ENCODE measurements at regions not wholly inside any gene's neighbourhood (a gene's known extent, or its start where the extent isn't known, plus 50 kb on each side); places are given as distances from the start of the nearest gene placed in this dataset.
A peak's percentile ranks its signal among the peaks of the same experiment; 100 is the strongest.

DNA sequence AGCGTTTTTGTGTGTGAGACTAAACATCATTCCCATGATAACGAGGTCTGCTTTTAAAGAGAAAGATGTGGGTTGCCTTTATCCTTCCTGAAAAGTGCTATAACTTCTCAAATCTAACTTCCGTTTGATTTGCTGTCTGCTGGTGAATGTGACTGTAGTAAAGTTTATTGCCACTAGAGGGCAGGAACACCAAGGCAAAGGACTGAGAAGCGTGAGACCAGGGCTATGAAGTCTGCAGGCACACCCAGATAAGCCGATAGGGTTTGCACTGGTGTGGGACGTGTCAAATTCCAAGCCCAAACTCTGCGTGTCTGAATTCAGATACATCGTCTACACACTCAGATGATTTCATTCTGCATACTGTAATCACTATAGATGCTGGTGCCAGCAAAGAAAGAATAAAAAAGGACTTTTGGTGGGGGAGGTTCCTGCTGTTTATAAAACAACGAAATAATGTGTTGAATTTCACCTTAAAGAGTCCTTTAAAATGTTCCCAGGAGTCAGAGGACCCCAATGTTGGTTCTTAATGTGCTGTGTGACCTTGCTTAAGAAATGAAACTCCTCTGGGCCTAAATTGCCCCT is 87.2 kb downstream of the PTTG1 start:
- DNase-seq (ENCODE audit: low read depth) = peak; percentile 77

GRCh38 chr5:160511280-160511929 is 89.8 kb downstream of the PTTG1 start:
- no peak for DNase-seq (ENCODE audit: low read depth)

Data from LHCN-M2 (cell line).